H1 (cell line): ENCODE measurements at regions not wholly inside any gene's neighbourhood (a gene's known extent, or its start where the extent isn't known, plus 50 kb on each side); places are given as distances from the start of the nearest gene placed in this dataset.

Source experiments
- CEBPB ChIP-seq: IDR thresholded peaks from 2 replicates; pipeline ENCODE4 v1.6.1; 2012; ENCODE audit warnings: low read depth, low read length
- EZH2 ChIP-seq: fragments of 200-600 bp; sonication (generic); IDR thresholded peaks from 2 replicates; pipeline ENCODE4 v1.7.1; 2012; ENCODE audit warnings: low read depth, mild to moderate bottlenecking, moderate library complexity, low read length, inconsistent platforms; ENCODE audit not compliant: severe bottlenecking
- POLR2A ChIP-seq, 2 experiments: IDR thresholded peaks; 1 replicate in 1 of 2; 2 replicates in 1 of 2; pipeline ENCODE4 v1.6.1; 2011; ENCODE audit warnings: low read depth in 2 of 2, low read length in 2 of 2, mild to moderate bottlenecking in 2 of 2; ENCODE audit errors: control extremely low read depth in 1 of 2
- RXRA ChIP-seq: IDR thresholded peaks from 2 replicates; pipeline ENCODE4 v1.6.1; 2011; ENCODE audit warnings: low read depth, mild to moderate bottlenecking, low read length, moderate library complexity; ENCODE audit not compliant: insufficient read depth
- SIN3A ChIP-seq, 2 experiments: IDR thresholded peaks in 1 of 2; conservative IDR thresholded peaks in 1 of 2; 2 replicates each; pipeline ENCODE4 v1.6.1; 2011 to 2012; ENCODE audit warnings: low read length in 2 of 2, improper control_type of control experiment in 1 of 2, low read depth in 1 of 2, mild to moderate bottlenecking in 1 of 2
- TAF1 ChIP-seq: IDR thresholded peaks from 2 replicates; pipeline ENCODE4 v1.6.1; 2011; ENCODE audit warnings: mild to moderate bottlenecking, low read depth, low read length
- TF ChIP-seq, protein P1 (sequence below), 3 experiments: IDR thresholded peaks; 1 replicate in 2 of 3; 2 replicates in 1 of 3; pipeline versions ENCODE4 v1.5.1 to v1.6.1; 2011; ENCODE audit warnings: low read length in 3 of 3, mild to moderate bottlenecking in 3 of 3, inconsistent platforms in 2 of 3, low read depth in 1 of 3, moderate library complexity in 1 of 3; ENCODE audit not compliant: insufficient read depth in 1 of 3; ENCODE audit errors: control extremely low read depth in 1 of 3
- TF ChIP-seq, protein P2 (sequence below): IDR thresholded peaks from 2 replicates; pipeline ENCODE4 v1.6.1; 2011; ENCODE audit warnings: low read length, improper control_type of control experiment
- TF ChIP-seq, protein P3 (sequence below): IDR thresholded peaks from 2 replicates; pipeline ENCODE4 v1.6.1; 2011; ENCODE audit warnings: low read depth, mild to moderate bottlenecking, low read length; ENCODE audit not compliant: insufficient read depth

DNA sequence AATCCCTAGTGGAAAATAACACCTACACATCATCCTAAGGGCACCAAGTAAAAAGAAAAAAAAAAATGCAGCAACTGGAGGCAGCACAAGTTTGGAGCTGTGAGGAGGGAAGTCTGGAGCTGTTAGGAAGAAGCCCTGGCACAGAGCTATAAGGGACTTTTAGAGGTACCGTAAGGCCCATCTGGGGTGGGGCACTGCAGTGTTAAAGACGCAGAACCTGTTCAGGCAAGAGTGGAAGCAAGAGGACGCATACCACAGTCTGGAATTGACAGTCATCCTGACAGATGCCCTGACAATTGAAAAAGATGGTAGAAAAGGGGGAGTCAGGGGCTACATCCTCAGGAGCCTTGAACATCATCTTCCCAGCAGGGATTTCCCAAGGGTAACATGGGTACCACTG is 195.9 kb upstream of the PLEKHG7 start:
- TF ChIP-seq SIN3A (conservative IDR thresholded peaks at IDR 0.05 in 1 of 2, IDR thresholded peaks at IDR 0.05 in 1 of 2; ENCODE audit: low read depth in 1 of 2, low read length in 2 of 2) (no peak), POLR2A (IDR thresholded peaks at IDR 0.05; ENCODE audit: control extremely low read depth in 1 of 2, low read depth in 2 of 2, low read length in 2 of 2) (no peak), CEBPB (no peak), RXRA (no peak), TAF1 (no peak), EZH2 (no peak)
- TF ChIP-seq, protein P1, sequence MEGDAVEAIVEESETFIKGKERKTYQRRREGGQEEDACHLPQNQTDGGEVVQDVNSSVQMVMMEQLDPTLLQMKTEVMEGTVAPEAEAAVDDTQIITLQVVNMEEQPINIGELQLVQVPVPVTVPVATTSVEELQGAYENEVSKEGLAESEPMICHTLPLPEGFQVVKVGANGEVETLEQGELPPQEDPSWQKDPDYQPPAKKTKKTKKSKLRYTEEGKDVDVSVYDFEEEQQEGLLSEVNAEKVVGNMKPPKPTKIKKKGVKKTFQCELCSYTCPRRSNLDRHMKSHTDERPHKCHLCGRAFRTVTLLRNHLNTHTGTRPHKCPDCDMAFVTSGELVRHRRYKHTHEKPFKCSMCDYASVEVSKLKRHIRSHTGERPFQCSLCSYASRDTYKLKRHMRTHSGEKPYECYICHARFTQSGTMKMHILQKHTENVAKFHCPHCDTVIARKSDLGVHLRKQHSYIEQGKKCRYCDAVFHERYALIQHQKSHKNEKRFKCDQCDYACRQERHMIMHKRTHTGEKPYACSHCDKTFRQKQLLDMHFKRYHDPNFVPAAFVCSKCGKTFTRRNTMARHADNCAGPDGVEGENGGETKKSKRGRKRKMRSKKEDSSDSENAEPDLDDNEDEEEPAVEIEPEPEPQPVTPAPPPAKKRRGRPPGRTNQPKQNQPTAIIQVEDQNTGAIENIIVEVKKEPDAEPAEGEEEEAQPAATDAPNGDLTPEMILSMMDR (IDR thresholded peaks at IDR 0.05; ENCODE audit: control extremely low read depth in 1 of 3, insufficient read depth in 1 of 3, low read depth in 1 of 3, low read length in 3 of 3), result no peak
- TF ChIP-seq, protein P2, sequence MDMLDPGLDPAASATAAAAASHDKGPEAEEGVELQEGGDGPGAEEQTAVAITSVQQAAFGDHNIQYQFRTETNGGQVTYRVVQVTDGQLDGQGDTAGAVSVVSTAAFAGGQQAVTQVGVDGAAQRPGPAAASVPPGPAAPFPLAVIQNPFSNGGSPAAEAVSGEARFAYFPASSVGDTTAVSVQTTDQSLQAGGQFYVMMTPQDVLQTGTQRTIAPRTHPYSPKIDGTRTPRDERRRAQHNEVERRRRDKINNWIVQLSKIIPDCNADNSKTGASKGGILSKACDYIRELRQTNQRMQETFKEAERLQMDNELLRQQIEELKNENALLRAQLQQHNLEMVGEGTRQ, result no peak
- TF ChIP-seq, protein P3, sequence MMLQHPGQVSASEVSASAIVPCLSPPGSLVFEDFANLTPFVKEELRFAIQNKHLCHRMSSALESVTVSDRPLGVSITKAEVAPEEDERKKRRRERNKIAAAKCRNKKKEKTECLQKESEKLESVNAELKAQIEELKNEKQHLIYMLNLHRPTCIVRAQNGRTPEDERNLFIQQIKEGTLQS, result no peak
